HG03457 (cell line): ENCODE measurements at regions not wholly inside any gene's neighbourhood (a gene's known extent, or its start where the extent isn't known, plus 50 kb on each side); places are given as distances from the start of the nearest gene placed in this dataset.
"Not testable (repeated sequence)": the region's sequence is repeated elsewhere in the genome, so short reads cannot be mapped to it uniquely, and the experiment has no call there.

Experiments
- ATAC-seq: cut with Tn5 transposase; IDR thresholded peaks from one replicate; pipeline ENCODE4 v1.9.1; 2021; ENCODE audit warnings: moderate number of reproducible peaks; ENCODE audit not compliant: unreplicated experiment

GRCh38 chr7:119664601-119665000, 608.4 kb upstream of the KCND2 start:
- no peak for ATAC-seq

DNA sequence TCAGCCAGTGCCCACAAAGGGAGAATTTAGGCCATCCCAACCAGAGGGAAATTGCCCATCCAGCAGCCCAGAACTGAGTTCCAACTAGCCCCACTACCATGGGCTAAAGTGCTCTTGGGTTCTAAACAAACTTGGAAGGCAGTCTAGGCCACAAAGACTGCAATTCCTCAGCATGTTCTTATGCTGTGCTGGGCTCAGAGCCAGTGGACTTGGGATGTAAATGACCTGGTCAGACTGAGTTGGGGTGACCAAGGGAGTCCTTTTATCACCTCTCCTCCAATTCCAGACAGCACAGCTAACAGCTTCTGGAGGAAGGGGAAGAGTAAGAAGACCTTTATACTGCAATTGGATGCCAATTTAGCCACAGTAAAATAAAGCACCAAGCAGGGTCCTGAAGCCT, 607.2 kb upstream of the KCND2 start:
- no peak for ATAC-seq

GRCh38 chr7:119681336-119681735, 591.6 kb upstream of the KCND2 start:
- no peak for ATAC-seq

- no peak for ATAC-seq
These were observed 588.2 kb upstream of the KCND2 start for GRCh38 chr7:119684763-119685162.

GRCh38 chr7:119685906-119686305, 587.1 kb upstream of the KCND2 start:
- ATAC-seq = no peak

DNA sequence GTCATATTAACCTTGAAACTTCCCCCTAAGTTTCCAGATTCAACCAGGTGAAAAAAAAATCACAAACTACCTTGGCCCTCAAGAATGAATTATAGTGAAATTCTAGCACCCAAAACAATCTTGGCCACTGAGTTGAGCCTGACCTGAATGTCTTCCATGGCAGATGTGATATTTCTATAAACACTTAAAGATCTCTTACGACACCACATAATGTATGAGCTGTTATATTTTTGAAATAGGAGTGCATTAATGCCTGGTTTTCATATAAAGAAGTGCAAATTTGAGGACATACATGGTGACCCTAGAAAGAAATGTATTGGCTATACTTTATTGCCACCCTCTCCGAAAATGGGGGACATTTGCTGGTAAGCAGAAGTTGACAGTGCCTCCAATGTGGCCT, 584.1 kb upstream of the KCND2 start:
- no peak for ATAC-seq

DNA sequence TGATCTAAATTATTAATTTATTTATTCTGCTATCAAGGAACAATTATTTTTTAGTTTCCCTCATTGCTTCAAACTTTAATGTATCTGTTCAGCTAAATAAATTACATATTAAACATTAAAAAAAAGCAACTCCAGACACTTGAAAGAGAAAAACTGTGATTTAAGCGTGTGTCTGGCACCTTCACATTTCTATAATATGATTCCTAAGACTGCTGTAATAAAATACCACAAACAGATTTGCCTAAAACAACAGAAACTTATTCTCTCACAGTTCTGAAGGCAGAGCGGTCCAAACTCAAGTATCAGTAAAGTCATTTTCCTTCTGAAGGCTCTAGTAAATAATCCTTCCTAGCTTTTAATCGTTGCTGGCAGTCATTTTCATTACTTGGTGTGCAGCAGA, 580.4 kb upstream of the KCND2 start:
- no peak for ATAC-seq

DNA sequence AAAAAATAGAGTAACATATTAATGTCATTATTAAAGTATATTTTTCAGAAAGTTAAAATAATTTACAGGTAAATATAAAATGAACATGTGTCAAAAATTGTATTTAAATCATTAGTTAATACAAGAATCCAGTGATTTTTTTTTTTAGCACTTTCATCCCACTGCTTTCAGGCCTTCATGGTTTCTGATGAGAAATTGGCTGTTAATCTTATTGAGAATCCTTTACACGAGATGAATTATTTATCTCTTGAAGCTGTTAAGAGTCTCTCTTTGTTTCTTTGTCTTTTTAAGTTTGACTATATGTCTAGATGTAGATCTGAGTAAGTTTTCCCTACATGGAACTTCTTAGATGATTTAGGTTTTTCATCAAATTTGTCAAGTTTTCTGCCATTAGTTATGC, 578.5 kb upstream of the KCND2 start:
- ATAC-seq = no peak

DNA sequence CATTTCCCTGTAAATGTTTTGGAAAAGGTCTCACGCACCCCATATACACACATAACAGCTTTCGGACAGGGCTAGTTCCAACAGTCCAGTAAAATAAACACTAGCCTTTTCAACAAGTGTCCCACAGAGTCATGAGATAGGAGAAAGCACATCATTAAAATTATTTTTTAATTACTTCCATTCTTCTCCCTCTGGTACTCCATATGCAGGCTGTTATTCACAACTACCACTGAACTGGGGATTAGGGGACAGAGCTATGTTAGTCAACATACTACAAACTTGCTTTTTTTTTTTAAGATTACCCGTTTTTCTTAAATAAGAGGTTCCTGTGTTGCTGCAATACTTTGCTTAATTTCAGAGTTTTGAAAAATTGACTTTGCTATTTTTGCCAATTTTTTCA, 576.6 kb upstream of the KCND2 start:
- no peak for ATAC-seq

GRCh38 chr7:119703895-119704294, 569.1 kb upstream of the KCND2 start:
- no peak for ATAC-seq

DNA sequence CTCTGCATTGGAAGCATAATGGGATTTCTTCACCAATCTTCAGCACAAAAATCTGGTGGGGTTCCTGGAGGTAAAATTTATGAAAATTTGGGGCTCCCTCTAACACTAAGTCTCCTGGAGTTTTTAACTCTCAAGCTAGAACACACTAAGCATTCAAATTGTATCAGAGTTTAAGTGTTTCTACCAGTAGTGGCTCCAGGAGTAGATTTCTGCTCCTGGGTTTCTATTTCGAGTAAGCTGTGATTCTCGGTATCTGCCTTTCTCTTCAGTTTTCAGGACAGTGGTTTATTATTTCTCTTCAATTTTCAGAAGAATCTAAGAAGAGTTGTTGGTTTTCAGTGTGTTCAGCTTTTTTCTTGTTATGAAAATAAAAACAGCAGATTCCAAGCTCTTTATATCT, 566.4 kb upstream of the KCND2 start:
- ATAC-seq = no peak

- no peak for ATAC-seq
These were observed 564.1 kb upstream of the KCND2 start for GRCh38 chr7:119708891-119709290.

GRCh38 chr7:119711104-119711503, 561.9 kb upstream of the KCND2 start:
- peak; percentile 76 for ATAC-seq

DNA sequence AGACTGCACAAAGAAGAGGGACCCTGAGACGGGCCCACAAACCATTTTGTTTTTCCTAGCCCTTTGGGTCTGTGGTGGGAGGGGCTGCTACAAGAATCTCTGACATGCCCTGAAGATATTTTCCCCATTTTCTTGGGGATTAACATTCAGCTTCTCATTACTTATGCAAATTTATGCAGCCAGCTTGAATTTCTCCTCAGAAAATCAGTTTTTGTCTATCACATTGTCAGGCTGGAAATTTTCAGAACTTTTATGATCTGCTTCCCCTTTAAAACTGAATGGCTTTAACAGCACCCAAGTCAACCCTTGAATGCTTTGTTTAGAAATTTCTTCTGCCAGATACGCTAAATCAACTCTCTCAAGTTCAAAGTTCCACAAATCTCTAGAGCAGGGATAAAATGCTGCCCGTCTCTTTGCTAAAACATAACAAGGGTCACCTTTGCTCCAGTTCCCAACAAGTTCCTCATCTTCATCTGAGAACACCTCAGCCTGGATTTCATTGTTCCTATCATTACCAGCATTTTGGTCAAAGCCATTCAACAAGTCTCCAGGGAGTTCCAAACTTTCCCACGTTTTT, 560.0 kb upstream of the KCND2 start:
- no peak for ATAC-seq

DNA sequence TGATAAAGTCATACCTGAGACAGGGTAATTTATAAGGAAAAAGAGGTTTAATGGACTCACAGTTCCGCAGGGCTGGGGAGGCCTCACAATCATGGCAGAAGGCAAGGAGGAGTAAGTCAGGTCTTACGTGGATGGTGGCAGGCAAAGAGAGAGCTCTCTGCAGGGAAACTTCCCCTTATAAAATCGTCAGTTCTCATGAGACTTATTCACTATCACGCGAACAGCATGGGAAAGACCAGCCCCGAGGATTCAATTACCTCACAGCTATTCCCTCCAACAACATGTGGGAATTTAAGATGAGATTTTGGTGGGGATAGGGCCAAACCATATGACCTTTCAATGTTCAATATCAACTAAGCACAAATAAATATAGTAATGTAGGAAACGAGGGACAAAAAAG, 559.4 kb upstream of the KCND2 start:
- no peak for ATAC-seq

DNA sequence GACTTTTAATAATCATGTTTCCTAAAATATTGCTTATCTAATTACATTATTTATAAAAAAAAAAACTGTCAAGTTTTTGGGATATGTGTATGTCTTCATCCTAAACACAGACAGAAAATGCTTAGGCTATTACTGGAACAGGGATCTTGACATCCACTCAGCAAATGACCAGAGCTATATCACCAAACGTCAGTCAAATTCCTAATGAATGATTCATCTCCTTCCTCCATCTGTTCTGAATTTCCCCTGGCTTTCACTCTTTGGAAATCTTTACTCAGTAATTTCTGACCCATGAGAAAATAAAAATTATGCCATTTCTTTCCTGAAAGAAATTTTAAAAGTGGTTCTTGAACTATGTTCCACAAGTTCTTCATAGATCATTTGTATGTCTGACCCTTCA, 552.4 kb upstream of the KCND2 start:
- no peak for ATAC-seq

DNA sequence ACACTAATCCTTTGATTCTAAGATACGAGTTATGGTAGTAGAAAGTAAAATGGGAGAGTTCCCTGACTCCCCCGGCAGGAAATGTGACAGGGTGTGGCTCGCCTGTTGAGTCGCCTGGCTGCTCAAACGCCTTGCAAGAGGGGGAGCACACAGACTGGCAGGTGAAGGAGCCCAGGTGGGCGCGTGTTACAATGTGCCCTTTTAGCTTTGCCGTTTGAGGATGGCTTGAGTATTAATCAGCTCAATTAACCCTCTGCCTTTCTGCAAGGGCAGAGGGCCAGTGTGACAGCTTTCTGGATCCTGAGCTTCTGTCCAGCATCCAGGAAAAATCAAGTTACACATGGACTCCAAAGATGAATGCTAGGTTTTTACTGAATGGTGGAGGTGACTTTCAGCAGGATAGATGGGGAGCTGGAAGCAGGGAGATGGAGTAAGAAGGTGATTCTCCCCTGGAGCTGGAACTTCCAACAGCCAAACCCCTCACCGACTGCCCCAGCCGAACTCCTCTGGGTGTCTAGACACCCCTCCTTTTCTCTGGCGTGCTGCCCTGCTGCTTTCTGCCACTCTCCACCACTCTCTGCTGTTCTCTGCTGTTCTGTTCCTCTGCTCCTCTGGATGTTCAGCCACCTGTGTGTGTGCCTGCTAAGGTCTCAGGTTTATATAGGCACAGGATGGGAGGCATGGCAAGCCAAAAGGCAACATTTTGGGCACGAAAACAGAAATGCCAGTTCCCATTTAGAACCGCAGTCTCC, 548.8 kb upstream of the KCND2 start:
- no peak for ATAC-seq

DNA sequence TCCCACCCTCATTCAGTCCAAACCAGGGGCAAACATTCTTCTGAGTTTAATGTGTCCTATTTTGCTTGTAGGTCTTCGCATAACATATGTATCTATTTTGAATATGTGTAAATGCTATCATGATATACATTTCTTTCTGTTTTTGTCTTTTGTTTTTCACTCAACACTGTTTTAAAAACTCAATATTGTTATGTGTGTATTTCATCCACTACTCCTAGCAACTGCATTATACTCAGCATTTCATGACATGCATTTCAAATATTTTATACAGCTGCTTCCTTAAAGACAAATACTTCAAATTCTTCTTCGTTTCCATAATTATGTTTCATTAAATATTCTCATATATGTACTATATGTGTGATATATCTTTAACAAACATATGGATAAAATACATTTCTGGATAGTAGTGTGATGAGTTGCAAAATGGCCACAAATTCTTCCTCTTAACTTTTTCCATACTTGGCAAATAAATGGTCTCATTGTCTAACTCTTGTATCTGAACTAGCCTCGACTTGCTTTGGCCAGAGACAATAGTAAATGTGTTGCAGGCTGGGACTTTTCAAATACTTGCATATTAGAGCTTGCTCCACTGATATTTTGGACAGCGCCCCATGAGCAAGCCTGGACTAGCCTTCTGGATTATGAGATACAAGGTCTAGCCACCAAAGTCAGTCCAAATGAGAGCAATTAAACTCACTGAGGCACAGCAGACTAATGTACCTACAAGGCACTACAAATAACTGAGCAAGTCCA, 539.7 kb upstream of the KCND2 start:
- ATAC-seq = no peak

GRCh38 chr7:119737390-119737789, 535.6 kb upstream of the KCND2 start:
- no peak for ATAC-seq

- not testable (repeated sequence) for ATAC-seq
These were observed 527.7 kb upstream of the KCND2 start for GRCh38 chr7:119745280-119745679.

GRCh38 chr7:119748251-119748860, 524.6 kb upstream of the KCND2 start:
- ATAC-seq = no peak

DNA sequence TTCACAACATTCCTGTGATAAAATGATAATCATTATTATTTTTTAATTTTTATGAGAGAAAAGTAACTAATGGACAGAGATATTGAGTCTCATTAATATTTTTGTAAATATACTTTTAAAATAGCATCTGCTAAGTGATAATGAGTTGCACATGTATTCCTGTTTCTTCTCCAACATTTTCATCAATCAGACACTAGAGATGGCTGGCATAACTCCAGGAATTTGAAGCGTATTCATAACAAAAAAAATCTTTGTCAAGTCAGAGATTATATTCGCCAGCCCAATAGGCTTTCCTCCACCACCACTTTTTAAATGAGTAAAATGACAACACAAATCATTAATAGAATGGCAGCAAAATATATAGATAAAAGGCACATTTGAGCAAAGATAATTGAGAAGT, 524.0 kb upstream of the KCND2 start:
- no peak for ATAC-seq
